ENCODE measurements at regions not wholly inside any gene's neighbourhood (a gene's known extent, or its start where the extent isn't known, plus 50 kb on each side); places are given as distances from the start of the nearest gene placed in this dataset.

- ChIA-PET CTCF (no interaction called here), POLR2A (no interaction called here)
- TF ChIP-seq CTCF (IDR thresholded peaks at IDR 0.05; ENCODE audit: control extremely low read depth, extremely low read depth, low read depth, missing control alignments): no peak
- DNase-seq (ENCODE audit: extremely low spot score): no peak
These were observed 270.6 kb downstream of the SLITRK6 start for GRCh38 chr13:85528491-85529217.

- TF ChIP-seq CTCF (IDR thresholded peaks at IDR 0.05; ENCODE audit: control extremely low read depth, extremely low read depth, low read depth, missing control alignments): no peak
- CTCF ChIA-PET: no interaction called here
- POLR2A ChIA-PET: no interaction called here
- DNase-seq (ENCODE audit: extremely low spot score): no peak
These were observed 271.9 kb downstream of the SLITRK6 start for GRCh38 chr13:85527316-85527715.

- POLR2A ChIA-PET: no interaction called here
- TF ChIP-seq CTCF (IDR thresholded peaks at IDR 0.05; ENCODE audit: control extremely low read depth, extremely low read depth, low read depth, missing control alignments): no peak
- DNase-seq (ENCODE audit: extremely low spot score): no peak
- CTCF ChIA-PET: no interaction called here
These were observed 273.8 kb downstream of the SLITRK6 start for GRCh38 chr13:85525411-85525810.

- DNase-seq (ENCODE audit: extremely low spot score): no peak
- POLR2A ChIA-PET: no interaction called here
- no peak for TF ChIP-seq CTCF (IDR thresholded peaks at IDR 0.05; ENCODE audit: control extremely low read depth, extremely low read depth, low read depth, missing control alignments)
- CTCF ChIA-PET: no interaction called here
These were observed 277.6 kb downstream of the SLITRK6 start for GRCh38 chr13:85521657-85522056.

- no peak for TF ChIP-seq CTCF (IDR thresholded peaks at IDR 0.05; ENCODE audit: control extremely low read depth, extremely low read depth, low read depth, missing control alignments)
- DNase-seq (ENCODE audit: extremely low spot score): no peak
- CTCF ChIA-PET: interaction anchor here (0.7 kb wide), 1 partner anchor 85 kb away, joined by 3 read pairs; no protein-coding TSS in a partner anchor
- POLR2A ChIA-PET: no interaction called here
These were observed 278.8 kb downstream of the SLITRK6 start for GRCh38 chr13:85520445-85520844.

GRCh38 chr13:85519363-85519762 lies 279.9 kb downstream of the SLITRK6 start:
- ChIA-PET CTCF (no interaction called here), POLR2A (no interaction called here)
- no peak for DNase-seq (ENCODE audit: extremely low spot score)
- TF ChIP-seq CTCF (IDR thresholded peaks at IDR 0.05; ENCODE audit: control extremely low read depth, extremely low read depth, low read depth, missing control alignments): no peak

All from GM10248 (cell line).